ENCODE measurements at regions not wholly inside any gene's neighbourhood (a gene's known extent, or its start where the extent isn't known, plus 50 kb on each side); places are given as distances from the start of the nearest gene placed in this dataset.

DNA sequence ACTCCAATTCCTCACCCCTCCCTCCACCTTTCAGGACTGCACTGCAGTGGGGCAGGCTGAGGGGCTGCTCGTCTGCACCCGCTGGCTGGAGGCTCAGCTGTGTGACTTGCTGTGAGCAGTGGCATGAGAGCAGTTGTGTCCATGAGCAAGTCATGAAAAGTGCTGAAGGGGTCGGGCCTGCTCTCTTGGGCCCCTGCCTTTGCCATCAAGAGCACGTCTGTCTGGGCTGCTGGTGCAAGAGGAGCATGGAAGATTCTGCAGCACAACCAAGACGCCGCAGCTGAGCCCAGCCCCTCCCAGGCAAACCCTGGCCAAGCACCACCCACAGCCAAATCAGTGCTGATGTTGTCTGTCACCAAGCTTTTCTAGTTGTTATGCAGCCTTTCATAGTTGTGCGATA lies 284.3 kb downstream of the TCERG1L start:
- Histone ChIP-seq H4K5ac (ENCODE audit: insufficient read length, low read depth, low read length) (no peak overlapping the region), H2BK5ac (ENCODE audit: insufficient read length, low read length) (no peak overlapping the region), H3T11ph (ENCODE audit: low read length) (no peak overlapping the region), H3K4me2 (ENCODE audit: insufficient read depth, insufficient read length, low read length) (no peak overlapping the region), H2BK12ac (ENCODE audit: insufficient read length, low read depth, low read length) (no peak overlapping the region), H2BK20ac (ENCODE audit: low read depth, low read length, poor library complexity, severe bottlenecking) (no peak overlapping the region), H3K4me1 (ENCODE audit: insufficient read depth, low read length) (no peaks in the 10 kb centered on the region), H4K20me1 (ENCODE audit: control insufficient read depth, insufficient read depth, insufficient read length) (no peaks in the 10 kb centered on the region), H3K79me2 (ENCODE audit: insufficient read depth, low read length) (no peaks in the 10 kb centered on the region), H3K27ac (ENCODE audit: insufficient read length, low read depth, low read length) (no peak overlapping the region), H3K79me1 (ENCODE audit: insufficient read depth, low read depth, low read length, poor library complexity, severe bottlenecking) (no peaks in the 10 kb centered on the region), H3K14ac (ENCODE audit: insufficient read depth, low read length) (no peak overlapping the region), H3K23me2 (ENCODE audit: insufficient read length, low read depth, low read length, poor library complexity, severe bottlenecking) (no peaks in the 10 kb centered on the region), H2AK5ac (ENCODE audit: insufficient read length, low read length) (no peak overlapping the region), H3K9me3 (ENCODE audit: control insufficient read depth, low read depth, low read length) (no peaks in the 10 kb centered on the region), H3K18ac (ENCODE audit: insufficient read length, low read depth, low read length) (no peak overlapping the region), H3K23ac (ENCODE audit: insufficient read length, low read depth, low read length) (no peak overlapping the region), H3K9ac (ENCODE audit: extremely low read depth, insufficient read length, low read length) (no peak overlapping the region), H2BK120ac (ENCODE audit: low read depth, low read length, poor library complexity, severe bottlenecking) (no peak overlapping the region), H4K8ac (replicated peaks; ENCODE audit: insufficient read length, low read depth, low read length) (no peak overlapping the region), H3K56ac (ENCODE audit: insufficient read length, low read depth, low read length) (no peak overlapping the region), H2BK15ac (ENCODE audit: low read depth, low read length) (no peak overlapping the region), H3K4ac (ENCODE audit: low read depth, low read length) (no peak overlapping the region), H4K91ac (ENCODE audit: insufficient read length, low read depth, low read length) (no peak overlapping the region), H2AFZ (ENCODE audit: low read length) (no peak overlapping the region), H3K27me3 (ENCODE audit: insufficient read depth, low read length) (no peaks in the 10 kb centered on the region)
- H3K4me1 Mint-ChIP-seq, result peaks cover 0 to 4% of the 10 kb centered on the region in 2 experiments; a peak in 1 of 4 replicates
- no peak overlapping the region for H3K27ac Mint-ChIP-seq
- H3K36me3 Mint-ChIP-seq (ENCODE audit: insufficient read depth in 1 of 3, low read depth in 3 of 3), result no peaks in the 10 kb centered on the region; a peak in 1 of 7 replicates
- no peak overlapping the region for H3K4me3 Mint-ChIP-seq
- H3K9me3 Mint-ChIP-seq, result no peaks in the 10 kb centered on the region; a peak in 1 of 5 replicates
- H3K27me3 Mint-ChIP-seq (ENCODE audit: low read depth), result peaks cover 2% of the 10 kb centered on the region
- no CpG with 5 or more reads among the region's 7 CpGs for WGBS (ENCODE audit: extremely low coverage, insufficient read length, low lambda C conversion rate)
- TF ChIP-seq, protein P1, sequence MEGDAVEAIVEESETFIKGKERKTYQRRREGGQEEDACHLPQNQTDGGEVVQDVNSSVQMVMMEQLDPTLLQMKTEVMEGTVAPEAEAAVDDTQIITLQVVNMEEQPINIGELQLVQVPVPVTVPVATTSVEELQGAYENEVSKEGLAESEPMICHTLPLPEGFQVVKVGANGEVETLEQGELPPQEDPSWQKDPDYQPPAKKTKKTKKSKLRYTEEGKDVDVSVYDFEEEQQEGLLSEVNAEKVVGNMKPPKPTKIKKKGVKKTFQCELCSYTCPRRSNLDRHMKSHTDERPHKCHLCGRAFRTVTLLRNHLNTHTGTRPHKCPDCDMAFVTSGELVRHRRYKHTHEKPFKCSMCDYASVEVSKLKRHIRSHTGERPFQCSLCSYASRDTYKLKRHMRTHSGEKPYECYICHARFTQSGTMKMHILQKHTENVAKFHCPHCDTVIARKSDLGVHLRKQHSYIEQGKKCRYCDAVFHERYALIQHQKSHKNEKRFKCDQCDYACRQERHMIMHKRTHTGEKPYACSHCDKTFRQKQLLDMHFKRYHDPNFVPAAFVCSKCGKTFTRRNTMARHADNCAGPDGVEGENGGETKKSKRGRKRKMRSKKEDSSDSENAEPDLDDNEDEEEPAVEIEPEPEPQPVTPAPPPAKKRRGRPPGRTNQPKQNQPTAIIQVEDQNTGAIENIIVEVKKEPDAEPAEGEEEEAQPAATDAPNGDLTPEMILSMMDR (conservative IDR thresholded peaks at IDR 0.05), result no peak
- no peak for DNase-seq

Measured in H9 (cell line).